Activated T-cell treated with anti-CD3 and anti-CD28 coated beads for 24 hours (primary cell): ENCODE measurements at regions not wholly inside any gene's neighbourhood (a gene's known extent, or its start where the extent isn't known, plus 50 kb on each side); places are given as distances from the start of the nearest gene placed in this dataset.
A peak's percentile ranks its signal among the peaks of the same experiment; 100 is the strongest.

Source experiments
- DNase-seq: peaks from one replicate; pipeline ENCODE4 v3.0.0-alpha.2; 2020; ENCODE audit warnings: low read depth

GRCh38 chr15:70556151-70556741 lies 207.1 kb downstream of the UACA start:
- DNase-seq: no peak

GRCh38 chr15:70555713-70556112 lies 207.6 kb downstream of the UACA start:
- no peak for DNase-seq

- no peak for DNase-seq
These were observed 215.4 kb downstream of the UACA start for GRCh38 chr15:70547846-70548487.

GRCh38 chr15:70545526-70545925 lies 217.8 kb downstream of the UACA start:
- DNase-seq: no peak

GRCh38 chr15:70541511-70541910 lies 221.8 kb downstream of the UACA start:
- DNase-seq: no peak

GRCh38 chr15:70539912-70540530 lies 223.3 kb downstream of the UACA start:
- no peak for DNase-seq

GRCh38 chr15:70539409-70539808 lies 223.9 kb downstream of the UACA start:
- DNase-seq: no peak

- DNase-seq: no peak
These were observed 225.1 kb downstream of the UACA start for GRCh38 chr15:70538278-70538677.

- no peak for DNase-seq
These were observed 227.4 kb downstream of the UACA start for GRCh38 chr15:70535955-70536338.

- no peak for DNase-seq
These were observed 228.0 kb downstream of the UACA start for GRCh38 chr15:70535071-70535954.

GRCh38 chr15:70533931-70534742 lies 229.2 kb downstream of the UACA start:
- DNase-seq: no peak

GRCh38 chr15:70532531-70533186 lies 230.7 kb downstream of the UACA start:
- no peak for DNase-seq

- no peak for DNase-seq
These were observed 231.8 kb downstream of the UACA start for GRCh38 chr15:70531576-70531975.

GRCh38 chr15:70530906-70531305 lies 232.5 kb downstream of the UACA start:
- DNase-seq: no peak

- DNase-seq: no peak
These were observed 232.9 kb downstream of the UACA start for GRCh38 chr15:70530503-70530902.

GRCh38 chr15:70530017-70530499 lies 233.3 kb downstream of the UACA start:
- no peak for DNase-seq

GRCh38 chr15:70528816-70529215 lies 234.5 kb downstream of the UACA start:
- no peak for DNase-seq

- peak; percentile 42 for DNase-seq
These were observed 235.1 kb downstream of the UACA start for GRCh38 chr15:70528270-70528706.

- no peak for DNase-seq
These were observed 236.4 kb downstream of the UACA start for GRCh38 chr15:70526974-70527325.

GRCh38 chr15:70526221-70526973 lies 237.0 kb downstream of the UACA start:
- DNase-seq: no peak
